ENCODE measurements at regions not wholly inside any gene's neighbourhood (a gene's known extent, or its start where the extent isn't known, plus 50 kb on each side); places are given as distances from the start of the nearest gene placed in this dataset.

DNA sequence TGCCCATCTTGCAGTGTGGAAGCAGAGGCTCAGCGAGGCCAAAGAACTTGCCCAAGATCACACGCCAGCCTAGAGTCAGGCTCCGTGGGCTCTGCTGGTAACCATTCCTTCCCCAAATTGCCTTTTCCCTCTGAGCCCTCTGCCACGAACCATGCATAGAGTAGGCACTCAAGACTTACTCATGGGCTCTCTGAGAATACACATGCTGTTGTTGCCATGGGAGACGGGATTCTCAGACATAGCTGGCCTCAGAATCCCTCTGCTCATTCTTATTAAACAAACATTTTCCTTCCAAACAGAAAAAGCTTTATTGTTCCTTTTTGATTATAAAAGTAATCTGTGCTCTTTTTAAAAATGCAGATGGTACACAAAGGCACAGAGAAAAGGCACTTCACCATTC lies 52.5 kb upstream of the WSCD2 start:
- WGBS (ENCODE audit: insufficient coverage, low lambda C conversion rate), result no CpG with 5 or more reads among the region's 5 CpGs
- Histone ChIP-seq H3K36me3 (ENCODE audit: control insufficient read depth, insufficient read depth, low read length) (no peaks in the 10 kb centered on the region), H3K9me3 (ENCODE audit: control insufficient read depth, low read depth, low read length) (no peaks in the 10 kb centered on the region), H3K27me3 (ENCODE audit: control insufficient read depth, insufficient read depth, low read length) (peaks cover 5% of the 10 kb centered on the region), H3K4me1 (ENCODE audit: control insufficient read depth, insufficient read depth, low read length) (no peaks in the 10 kb centered on the region), H3K27ac (ENCODE audit: low read length) (no peak overlapping the region), H3K4me3 (ENCODE audit: low read length) (no peak overlapping the region)
- DNase-seq, result no peak

- Histone ChIP-seq H3K4me1 (ENCODE audit: control insufficient read depth, insufficient read depth, low read length) (no peaks in the 10 kb centered on the region), H3K27me3 (ENCODE audit: control insufficient read depth, insufficient read depth, low read length) (peaks cover 5% of the 10 kb centered on the region), H3K27ac (ENCODE audit: low read length) (no peak overlapping the region), H3K9me3 (ENCODE audit: control insufficient read depth, low read depth, low read length) (no peaks in the 10 kb centered on the region), H3K36me3 (ENCODE audit: control insufficient read depth, insufficient read depth, low read length) (no peaks in the 10 kb centered on the region), H3K4me3 (ENCODE audit: low read length) (no peak overlapping the region)
- DNase-seq, result no peak
- WGBS (ENCODE audit: insufficient coverage, low lambda C conversion rate), result no CpG with 5 or more reads among the region's 3 CpGs
These were observed 50.7 kb upstream of the WSCD2 start for GRCh38 chr12:108078428-108078827.
